Caco-2 (cell line): ENCODE measurements at regions not wholly inside any gene's neighbourhood (a gene's known extent, or its start where the extent isn't known, plus 50 kb on each side); places are given as distances from the start of the nearest gene placed in this dataset.

Experiments used
- BruUV-seq: library from RNA; stranded (reverse); fragments of 400-500 nt; replicated peaks from 2 replicates; lab custom pipeline; 2021; lab: Mats Ljungman, UMichigan
- CTCF ChIA-PET: fragments of 300-600 bp; sonication (Branson Sonifier 250); formaldehyde crosslinking; loops from one replicate; lab custom pipeline; 2022; ENCODE audit warnings: antibody characterized with exemption; lab: Charles Lee
- POLR2A ChIA-PET: fragments of 300-600 bp; sonication (Branson Sonifier 250); formaldehyde crosslinking; loops from one replicate; lab custom pipeline; 2022; ENCODE audit warnings: antibody characterized with exemption; lab: Charles Lee
- DNase-seq, 2 experiments: peaks; one replicate each; pipeline versions ENCODE4 v3.0.0 to v3.0.0-alpha.2; 2020 to 2022
- H3K27me3 ChIP-seq: replicated peaks from 2 replicates; pipeline ENCODE4 v1.6.0; 2011; ENCODE audit warnings: low read length; ENCODE audit not compliant: control insufficient read depth, insufficient read depth
- H3K36me3 ChIP-seq: 2 replicates; pipeline ENCODE4 v1.5.1; 2011; ENCODE audit warnings: low read length; ENCODE audit not compliant: control insufficient read depth, insufficient read depth
- H3K4me1 ChIP-seq: fragments of 250-450 bp; sonication (Bioruptor Pico); 2 replicates; pipeline ENCODE4 v1.5.1; 2020; ENCODE audit warnings: mild to moderate bottlenecking
- H3K4me3 ChIP-seq: 2 replicates; pipeline ENCODE4 v1.5.1; 2011; ENCODE audit warnings: low read depth, mild to moderate bottlenecking, control low read depth, low read length
- H3K9me3 ChIP-seq: fragments of 250-450 bp; sonication (Bioruptor Pico); 2 replicates; pipeline ENCODE4 v1.5.1; 2020; ENCODE audit warnings: mild to moderate bottlenecking, moderate library complexity
- H3K27ac Mint-ChIP-seq: one replicate; pipeline ENCODE4 v1.8.0; 2022; ENCODE audit warnings: mixed read lengths; ENCODE audit not compliant: unreplicated experiment
- H3K27me3 Mint-ChIP-seq: one replicate; pipeline ENCODE4 v1.8.0; 2022; ENCODE audit warnings: mixed read lengths; ENCODE audit not compliant: insufficient read depth, unreplicated experiment
- H3K36me3 Mint-ChIP-seq: one replicate; pipeline ENCODE4 v1.8.0; 2022; ENCODE audit warnings: mild to moderate bottlenecking, mixed read lengths; ENCODE audit not compliant: insufficient read depth, unreplicated experiment
- H3K4me1 Mint-ChIP-seq: one replicate; pipeline ENCODE4 v1.8.0; 2022; ENCODE audit warnings: low read depth, mixed read lengths; ENCODE audit not compliant: unreplicated experiment
- H3K4me3 Mint-ChIP-seq: one replicate; pipeline ENCODE4 v1.8.0; 2022; ENCODE audit warnings: mild to moderate bottlenecking, moderate library complexity, mixed read lengths; ENCODE audit not compliant: unreplicated experiment
- H3K9me3 Mint-ChIP-seq: one replicate; pipeline ENCODE4 v1.8.0; 2022; ENCODE audit warnings: mixed read lengths; ENCODE audit not compliant: unreplicated experiment
- intact Hi-C: fragments of 100-400 bp; cut with micrococcal nuclease; formaldehyde crosslinking; loops from one replicate; pipeline ENCODE4 v1.10.0; 2022; ENCODE audit not compliant: unreplicated experiment
- TF ChIP-seq, protein P1 (sequence below), 2 experiments: fragments of 200-600 bp in 1 of 2; IDR thresholded peaks; 1 replicate in 1 of 2; 2 replicates in 1 of 2; pipeline versions ENCODE4 v1.5.1 to v1.8.0; 2011 to 2022; ENCODE audit warnings: antibody characterized with exemption in 1 of 2, control low read depth in 1 of 2, inconsistent platforms in 1 of 2, low read depth in 1 of 2, low read length in 1 of 2, mild to moderate bottlenecking in 1 of 2, moderate library complexity in 1 of 2; ENCODE audit not compliant: insufficient read depth in 1 of 2, severe bottlenecking in 1 of 2, unreplicated experiment in 1 of 2

GRCh38 chr5:152331718-152332117, 73.4 kb downstream of the NMUR2 start:
- Histone ChIP-seq H3K4me1 (no peaks in the 10 kb centered on the region; the same call in 1 of the 2 replicates), H3K4me3 (no peak overlapping the region), H3K27me3 (no peaks in the 10 kb centered on the region; the same call in 1 of the 2 replicates), H3K9me3 (no peaks in the 10 kb centered on the region), H3K36me3 (no peaks in the 10 kb centered on the region)
- no TSS peak for BruUV-seq
- TF ChIP-seq, protein P1, sequence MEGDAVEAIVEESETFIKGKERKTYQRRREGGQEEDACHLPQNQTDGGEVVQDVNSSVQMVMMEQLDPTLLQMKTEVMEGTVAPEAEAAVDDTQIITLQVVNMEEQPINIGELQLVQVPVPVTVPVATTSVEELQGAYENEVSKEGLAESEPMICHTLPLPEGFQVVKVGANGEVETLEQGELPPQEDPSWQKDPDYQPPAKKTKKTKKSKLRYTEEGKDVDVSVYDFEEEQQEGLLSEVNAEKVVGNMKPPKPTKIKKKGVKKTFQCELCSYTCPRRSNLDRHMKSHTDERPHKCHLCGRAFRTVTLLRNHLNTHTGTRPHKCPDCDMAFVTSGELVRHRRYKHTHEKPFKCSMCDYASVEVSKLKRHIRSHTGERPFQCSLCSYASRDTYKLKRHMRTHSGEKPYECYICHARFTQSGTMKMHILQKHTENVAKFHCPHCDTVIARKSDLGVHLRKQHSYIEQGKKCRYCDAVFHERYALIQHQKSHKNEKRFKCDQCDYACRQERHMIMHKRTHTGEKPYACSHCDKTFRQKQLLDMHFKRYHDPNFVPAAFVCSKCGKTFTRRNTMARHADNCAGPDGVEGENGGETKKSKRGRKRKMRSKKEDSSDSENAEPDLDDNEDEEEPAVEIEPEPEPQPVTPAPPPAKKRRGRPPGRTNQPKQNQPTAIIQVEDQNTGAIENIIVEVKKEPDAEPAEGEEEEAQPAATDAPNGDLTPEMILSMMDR (IDR thresholded peaks at IDR 0.05; ENCODE audit: insufficient read depth in 1 of 2, low read depth in 1 of 2, low read length in 1 of 2, severe bottlenecking in 1 of 2, unreplicated experiment in 1 of 2), result no peak
- intact Hi-C loops, result no loop called here
- H3K4me1 Mint-ChIP-seq, result peaks cover 6% of the 10 kb centered on the region
- no peak overlapping the region for H3K4me3 Mint-ChIP-seq
- H3K9me3 Mint-ChIP-seq, result no peaks in the 10 kb centered on the region
- no peaks in the 10 kb centered on the region for H3K36me3 Mint-ChIP-seq
- H3K27me3 Mint-ChIP-seq, result peaks cover 6% of the 10 kb centered on the region
- POLR2A ChIA-PET, result no interaction called here
- CTCF ChIA-PET, result no interaction called here
- no peak for DNase-seq
- no peak overlapping the region for H3K27ac Mint-ChIP-seq

GRCh38 chr5:152331006-152331405, 74.1 kb downstream of the NMUR2 start:
- Histone ChIP-seq H3K9me3 (no peaks in the 10 kb centered on the region), H3K36me3 (no peaks in the 10 kb centered on the region), H3K4me1 (no peaks in the 10 kb centered on the region; the same call in 1 of the 2 replicates), H3K27me3 (no peaks in the 10 kb centered on the region; the same call in 1 of the 2 replicates), H3K4me3 (no peak overlapping the region)
- H3K27ac Mint-ChIP-seq, result no peak overlapping the region
- no TSS peak for BruUV-seq
- intact Hi-C loops, result no loop called here
- H3K27me3 Mint-ChIP-seq, result peaks cover 6% of the 10 kb centered on the region
- TF ChIP-seq, protein P1 (IDR thresholded peaks at IDR 0.05; ENCODE audit: insufficient read depth in 1 of 2, low read depth in 1 of 2, low read length in 1 of 2, severe bottlenecking in 1 of 2, unreplicated experiment in 1 of 2), result no peak
- H3K9me3 Mint-ChIP-seq, result peaks cover 6% of the 10 kb centered on the region
- no peak for DNase-seq
- ChIA-PET POLR2A (no interaction called here), CTCF (no interaction called here)
- peaks cover 6% of the 10 kb centered on the region for H3K4me1 Mint-ChIP-seq
- H3K4me3 Mint-ChIP-seq, result no peak overlapping the region
- H3K36me3 Mint-ChIP-seq, result no peaks in the 10 kb centered on the region

GRCh38 chr5:152329761-152330283, 75.3 kb downstream of the NMUR2 start:
- TF ChIP-seq, protein P1 (IDR thresholded peaks at IDR 0.05; ENCODE audit: insufficient read depth in 1 of 2, low read depth in 1 of 2, low read length in 1 of 2, severe bottlenecking in 1 of 2, unreplicated experiment in 1 of 2), result no peak
- no peak for DNase-seq
- ChIA-PET POLR2A (no interaction called here), CTCF (no interaction called here)
- intact Hi-C loops, result no loop called here
- no peaks in the 10 kb centered on the region; the same call in 1 of the 2 replicates for H3K4me1 ChIP-seq
- BruUV-seq, result no TSS peak
- no peak overlapping the region for H3K27ac Mint-ChIP-seq
- H3K36me3 ChIP-seq, result no peaks in the 10 kb centered on the region
- H3K4me1 Mint-ChIP-seq, result peaks cover 6% of the 10 kb centered on the region
- no peak overlapping the region for H3K4me3 ChIP-seq
- no peaks in the 10 kb centered on the region for H3K36me3 Mint-ChIP-seq
- peaks cover 11% of the 10 kb centered on the region for H3K9me3 Mint-ChIP-seq
- H3K27me3 ChIP-seq, result no peaks in the 10 kb centered on the region
- H3K9me3 ChIP-seq, result no peaks in the 10 kb centered on the region
- H3K27me3 Mint-ChIP-seq, result no peaks in the 10 kb centered on the region
- H3K4me3 Mint-ChIP-seq, result no peak overlapping the region
